HCT116 (cell line): ENCODE measurements at regions not wholly inside any gene's neighbourhood (a gene's known extent, or its start where the extent isn't known, plus 50 kb on each side); places are given as distances from the start of the nearest gene placed in this dataset.

Source experiments
- ATAC-seq: fragments of 200-7000 bp; cut with Tn5 transposase; 2 replicates; pipeline ENCODE4 v1.9.1; 2020; ENCODE audit warnings: mild to moderate bottlenecking, moderate library complexity
- BruUV-seq: library from RNA; stranded (reverse); fragments of 400-500 nt; replicated peaks from 2 replicates; lab custom pipeline; 2021; lab: Mats Ljungman, UMichigan
- CTCF ChIA-PET: fragments of 300-600 bp; sonication (Branson Sonifier 250); formaldehyde crosslinking; loops from one replicate; lab custom pipeline; 2021; ENCODE audit warnings: antibody characterized with exemption; lab: Charles Lee
- POLR2A ChIA-PET: fragments of 300-600, 350-600 bp; sonication (Branson Sonifier 250); formaldehyde crosslinking; loops from one replicate; lab custom pipeline; 2021; ENCODE audit warnings: antibody characterized with exemption; lab: Charles Lee
- RAD21 ChIA-PET, 2 experiments: fragments of 300-600 bp; sonication (Branson Sonifier 250); formaldehyde crosslinking; loops; one replicate each; lab custom pipeline; 2023; ENCODE audit warnings: low total read pairs in 2 of 2; ENCODE audit not compliant: uncharacterized antibody in 2 of 2, unreplicated experiment in 2 of 2, low non-redundant PET in 1 of 2; lab: Charles Lee
- DNase-seq: peaks from one replicate; pipeline ENCODE4 v3.0.0-alpha.2; 2010; ENCODE audit warnings: low read depth, low spot score
- H2AFZ ChIP-seq: fragments of 200-600 bp; shearing (Covaris generic), sonication (generic); 2 replicates; pipeline ENCODE4 v1.6.1; 2017; ENCODE audit warnings: low read depth, mixed run types, mixed read lengths, antibody characterized with exemption, low read length; ENCODE audit not compliant: poor library complexity, severe bottlenecking
- H3K27ac ChIP-seq: 2 replicates; pipeline ENCODE4 v1.5.1; 2012; ENCODE audit warnings: low read depth, low read length
- H3K27me3 ChIP-seq: fragments of 200-600 bp; sonication (generic); 2 replicates; pipeline ENCODE4 v1.6.1; 2016; ENCODE audit warnings: mixed run types, low read length, mixed read lengths; ENCODE audit not compliant: insufficient read depth
- H3K36me3 ChIP-seq, 2 experiments: fragments of 200-500 bp in 1 of 2; fragments of 200-600 bp in 1 of 2; sonication (Bioruptor generic) in 1 of 2; sonication (generic) in 1 of 2; 2 replicates each; pipeline versions ENCODE4 v1.5.1 to v1.6.1; 2014 to 2016; ENCODE audit warnings: low read length in 2 of 2, inconsistent platforms in 1 of 2, mixed read lengths in 1 of 2, mixed run types in 1 of 2; ENCODE audit not compliant: insufficient read depth in 2 of 2, control insufficient read depth in 1 of 2
- H3K4me1 ChIP-seq, 2 experiments: fragments of 200-600 bp in 1 of 2; sonication (generic) in 1 of 2; 2 replicates each; pipeline versions ENCODE4 v1.5.1 to v1.6.1; 2012 to 2017; ENCODE audit warnings: low read length in 2 of 2, inconsistent platforms in 1 of 2, mild to moderate bottlenecking in 1 of 2, mixed read lengths in 1 of 2, mixed run types in 1 of 2, moderate library complexity in 1 of 2; ENCODE audit not compliant: insufficient read depth in 2 of 2, control insufficient read depth in 1 of 2
- H3K4me2 ChIP-seq: fragments of 200-600 bp; sonication (generic); 2 replicates; pipeline ENCODE4 v1.6.1; 2017; ENCODE audit warnings: mixed run types, low read length, mixed read lengths
- H3K4me3 ChIP-seq, 2 experiments: fragments of 200-600 bp in 1 of 2; sonication (generic) in 1 of 2; replicated peaks in 1 of 2; 2 replicates each; pipeline ENCODE4 v1.5.1; 2011 to 2016; ENCODE audit warnings: low read length in 2 of 2, control low read depth in 1 of 2, low read depth in 1 of 2, mild to moderate bottlenecking in 1 of 2, mixed read lengths in 1 of 2, mixed run types in 1 of 2
- H3K79me2 ChIP-seq: fragments of 200-600 bp; sonication (generic); 2 replicates; pipeline ENCODE4 v1.6.1; 2017; ENCODE audit warnings: mild to moderate bottlenecking, mixed run types, low read length, moderate library complexity, mixed read lengths; ENCODE audit not compliant: insufficient read depth
- H3K9ac ChIP-seq: fragments of 200-600 bp; sonication (generic); 2 replicates; pipeline ENCODE4 v1.6.1; 2016; ENCODE audit warnings: low read length, mixed read lengths
- H3K9me2 ChIP-seq: fragments of 200-600 bp; sonication (generic), shearing (Covaris generic); 2 replicates; pipeline ENCODE4 v1.6.1; 2017; ENCODE audit warnings: mixed run types, mild to moderate bottlenecking, moderate library complexity; ENCODE audit not compliant: insufficient read depth
- H3K9me3 ChIP-seq, 2 experiments: fragments of 200-500 bp in 1 of 2; fragments of 200-600 bp in 1 of 2; sonication (Bioruptor generic) in 1 of 2; sonication (generic) in 1 of 2; 2 replicates each; pipeline ENCODE4 v1.6.1; 2014 to 2017; ENCODE audit warnings: low read length in 2 of 2, mixed read lengths in 2 of 2, inconsistent platforms in 1 of 2, low read depth in 1 of 2, mild to moderate bottlenecking in 1 of 2, mixed run types in 1 of 2, moderate library complexity in 1 of 2; ENCODE audit not compliant: control insufficient read depth in 1 of 2, insufficient read depth in 1 of 2
- H4K20me1 ChIP-seq: fragments of 200-600 bp; sonication (generic), shearing (Covaris generic); 2 replicates; pipeline ENCODE4 v1.6.1; 2017; ENCODE audit warnings: mixed run types, mild to moderate bottlenecking, moderate library complexity; ENCODE audit not compliant: insufficient read depth
- CEBPB ChIP-seq: IDR thresholded peaks from 2 replicates; pipeline ENCODE4 v1.6.1; 2012; ENCODE audit warnings: low read depth
- EGR1 ChIP-seq: IDR thresholded peaks from 2 replicates; pipeline ENCODE4 v1.6.1; 2012; ENCODE audit warnings: low read depth
- EZH2 ChIP-seq: fragments of 200-600 bp; sonication (generic); IDR thresholded peaks from 2 replicates; pipeline ENCODE4 v1.6.1; 2017; ENCODE audit warnings: antibody characterized with exemption, mixed run types
- EZH2phosphoT487 ChIP-seq: fragments of 200-600 bp; IDR thresholded peaks from 2 replicates; pipeline ENCODE4 v1.6.1; 2018; ENCODE audit warnings: antibody characterized with exemption, borderline replicate concordance
- JUND ChIP-seq: IDR thresholded peaks from 2 replicates; pipeline ENCODE4 v1.6.1; 2012
- POLR2A ChIP-seq: IDR thresholded peaks from 2 replicates; pipeline ENCODE4 v1.7.0; 2011; ENCODE audit warnings: borderline replicate concordance; ENCODE audit not compliant: insufficient read depth, insufficient read length; ENCODE audit errors: extremely low read depth
- RAD21 ChIP-seq: IDR thresholded peaks from 2 replicates; pipeline ENCODE4 v1.6.1; 2012; ENCODE audit warnings: low read depth, mild to moderate bottlenecking
- SIN3A ChIP-seq: IDR thresholded peaks from 2 replicates; pipeline ENCODE4 v1.6.1; 2012; ENCODE audit warnings: low read depth
- SP1 ChIP-seq: IDR thresholded peaks from 2 replicates; pipeline ENCODE4 v1.6.1; 2012; ENCODE audit warnings: low read depth
- SRF ChIP-seq: IDR thresholded peaks from 2 replicates; pipeline ENCODE4 v1.6.1; 2012; ENCODE audit warnings: low read depth
- TCF7L2 ChIP-seq: IDR thresholded peaks from 2 replicates; pipeline ENCODE4 v1.7.0; 2011; ENCODE audit warnings: borderline replicate concordance, inconsistent platforms; ENCODE audit not compliant: insufficient read depth, insufficient read length; ENCODE audit errors: extremely low read depth
- YY1 ChIP-seq: IDR thresholded peaks from 2 replicates; pipeline ENCODE4 v1.6.1; 2011; ENCODE audit warnings: low read length, low read depth, moderate library complexity, mild to moderate bottlenecking; ENCODE audit not compliant: insufficient replicate concordance; ENCODE audit errors: extremely low read depth
- ZBTB33 ChIP-seq: IDR thresholded peaks from 2 replicates; pipeline ENCODE4 v1.6.1; 2011; ENCODE audit warnings: mild to moderate bottlenecking, low read length, moderate library complexity; ENCODE audit not compliant: insufficient replicate concordance; ENCODE audit errors: extremely low read depth
- intact Hi-C: fragments of 100-400 bp; cut with micrococcal nuclease; formaldehyde crosslinking; loops from 2 replicates; pipeline ENCODE4 v1.10.0; 2022
- TF ChIP-seq, protein P1 (sequence below): IDR thresholded peaks from 2 replicates; pipeline ENCODE4 v1.6.1; 2012
- TF ChIP-seq, protein P2 (sequence below), 3 experiments: fragments of 200-600 bp in 1 of 3; sonication (generic) in 1 of 3; IDR thresholded peaks in 2 of 3; conservative IDR thresholded peaks in 1 of 3; 2 replicates each; pipeline ENCODE4 v1.5.1; 2012 to 2017; ENCODE audit warnings: low read depth in 2 of 3, low read length in 2 of 3, antibody characterized with exemption in 1 of 3, borderline replicate concordance in 1 of 3, control low read depth in 1 of 3, mild to moderate bottlenecking in 1 of 3, mixed read lengths in 1 of 3, mixed run types in 1 of 3, moderate library complexity in 1 of 3; ENCODE audit not compliant: insufficient read depth in 1 of 3

DNA sequence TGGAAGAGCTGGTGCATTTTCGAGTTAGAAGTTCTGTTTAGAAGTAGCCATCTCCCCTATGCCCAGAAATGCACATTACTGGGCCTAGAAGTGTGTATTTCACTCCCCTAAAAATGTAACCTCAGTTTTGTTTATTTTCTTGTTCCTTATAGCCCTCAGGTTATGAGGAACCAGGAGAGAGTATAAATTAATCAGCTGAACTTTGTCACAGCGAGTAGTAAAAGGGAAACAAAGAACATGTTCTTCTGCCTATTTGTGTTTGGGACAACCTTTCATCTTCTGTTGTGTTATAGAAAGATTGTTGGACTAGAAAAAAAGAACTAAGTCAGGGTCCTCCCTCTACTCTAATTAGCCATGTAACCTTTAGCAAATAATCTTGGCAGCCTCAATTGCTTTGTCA is 160.5 kb upstream of the PDE4B start:
- H3K4me3 ChIP-seq, result no peak overlapping the region
- H3K9ac ChIP-seq, result no peak overlapping the region
- RAD21 ChIA-PET, result no interaction called here
- BruUV-seq, result no TSS peak
- no peak overlapping the region for H3K27ac ChIP-seq
- no peaks in the 10 kb centered on the region for H3K27me3 ChIP-seq
- CTCF ChIA-PET, result no interaction called here
- no peaks in the 10 kb centered on the region for H3K4me1 ChIP-seq
- POLR2A ChIA-PET, result no interaction called here
- no peak for TF ChIP-seq YY1
- no peak for TF ChIP-seq EZH2
- TF ChIP-seq CEBPB, result no peak
- TF ChIP-seq EGR1, result no peak
- TF ChIP-seq SP1, result no peak
- TF ChIP-seq, protein P1, sequence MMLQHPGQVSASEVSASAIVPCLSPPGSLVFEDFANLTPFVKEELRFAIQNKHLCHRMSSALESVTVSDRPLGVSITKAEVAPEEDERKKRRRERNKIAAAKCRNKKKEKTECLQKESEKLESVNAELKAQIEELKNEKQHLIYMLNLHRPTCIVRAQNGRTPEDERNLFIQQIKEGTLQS, result no peak
- no peak for TF ChIP-seq ZBTB33
- no peak for TF ChIP-seq RAD21
- TF ChIP-seq JUND, result no peak
- no peak for TF ChIP-seq SRF
- no peak for TF ChIP-seq SIN3A
- no peaks in the 10 kb centered on the region for H3K36me3 ChIP-seq
- H2AFZ ChIP-seq, result no peak overlapping the region
- ATAC-seq (no peak), DNase-seq (no peak)
- intact Hi-C loops, result no loop called here
- H3K79me2 ChIP-seq, result no peaks in the 10 kb centered on the region
- no peak overlapping the region for H3K4me2 ChIP-seq
- no peaks in the 10 kb centered on the region for H3K9me2 ChIP-seq
- no peaks in the 10 kb centered on the region for H3K9me3 ChIP-seq
- H4K20me1 ChIP-seq, result no peaks in the 10 kb centered on the region

GRCh38 chr1:65640046-65640445 is 152.6 kb upstream of the PDE4B start:
- CTCF ChIA-PET, result no interaction called here
- Histone ChIP-seq H3K9me3 (no peaks in the 10 kb centered on the region), H2AFZ (no peak overlapping the region), H3K36me3 (no peaks in the 10 kb centered on the region), H4K20me1 (no peaks in the 10 kb centered on the region), H3K79me2 (no peaks in the 10 kb centered on the region), H3K9me2 (no peaks in the 10 kb centered on the region), H3K4me2 (no peak overlapping the region), H3K4me1 (no peaks in the 10 kb centered on the region), H3K27ac (no peak overlapping the region), H3K27me3 (no peaks in the 10 kb centered on the region), H3K9ac (no peak overlapping the region), H3K4me3 (no peak overlapping the region)
- ATAC-seq, result no peak
- RAD21 ChIA-PET, result no interaction called here
- no peak for DNase-seq
- intact Hi-C loops, result no loop called here
- POLR2A ChIA-PET, result no interaction called here
- BruUV-seq, result no TSS peak
- TF ChIP-seq JUND, result no peak
- TF ChIP-seq ZBTB33, result no peak
- TF ChIP-seq SP1, result no peak
- TF ChIP-seq EZH2phosphoT487, result no peak
- no peak for TF ChIP-seq RAD21
- TF ChIP-seq, protein P2, sequence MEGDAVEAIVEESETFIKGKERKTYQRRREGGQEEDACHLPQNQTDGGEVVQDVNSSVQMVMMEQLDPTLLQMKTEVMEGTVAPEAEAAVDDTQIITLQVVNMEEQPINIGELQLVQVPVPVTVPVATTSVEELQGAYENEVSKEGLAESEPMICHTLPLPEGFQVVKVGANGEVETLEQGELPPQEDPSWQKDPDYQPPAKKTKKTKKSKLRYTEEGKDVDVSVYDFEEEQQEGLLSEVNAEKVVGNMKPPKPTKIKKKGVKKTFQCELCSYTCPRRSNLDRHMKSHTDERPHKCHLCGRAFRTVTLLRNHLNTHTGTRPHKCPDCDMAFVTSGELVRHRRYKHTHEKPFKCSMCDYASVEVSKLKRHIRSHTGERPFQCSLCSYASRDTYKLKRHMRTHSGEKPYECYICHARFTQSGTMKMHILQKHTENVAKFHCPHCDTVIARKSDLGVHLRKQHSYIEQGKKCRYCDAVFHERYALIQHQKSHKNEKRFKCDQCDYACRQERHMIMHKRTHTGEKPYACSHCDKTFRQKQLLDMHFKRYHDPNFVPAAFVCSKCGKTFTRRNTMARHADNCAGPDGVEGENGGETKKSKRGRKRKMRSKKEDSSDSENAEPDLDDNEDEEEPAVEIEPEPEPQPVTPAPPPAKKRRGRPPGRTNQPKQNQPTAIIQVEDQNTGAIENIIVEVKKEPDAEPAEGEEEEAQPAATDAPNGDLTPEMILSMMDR (IDR thresholded peaks at IDR 0.05 in 2 of 3, conservative IDR thresholded peaks at IDR 0.05 in 1 of 3; ENCODE audit: borderline replicate concordance in 1 of 3, insufficient read depth in 1 of 3, low read depth in 2 of 3, low read length in 2 of 3), result no peak
- TF ChIP-seq POLR2A, result no peak
- TF ChIP-seq TCF7L2, result no peak
- no peak for TF ChIP-seq YY1
